ENCODE measurements at regions not wholly inside any gene's neighbourhood (a gene's known extent, or its start where the extent isn't known, plus 50 kb on each side); places are given as distances from the start of the nearest gene placed in this dataset.
"Not testable (repeated sequence)": the region's sequence is repeated elsewhere in the genome, so short reads cannot be mapped to it uniquely, and the experiment has no call there.

DNA sequence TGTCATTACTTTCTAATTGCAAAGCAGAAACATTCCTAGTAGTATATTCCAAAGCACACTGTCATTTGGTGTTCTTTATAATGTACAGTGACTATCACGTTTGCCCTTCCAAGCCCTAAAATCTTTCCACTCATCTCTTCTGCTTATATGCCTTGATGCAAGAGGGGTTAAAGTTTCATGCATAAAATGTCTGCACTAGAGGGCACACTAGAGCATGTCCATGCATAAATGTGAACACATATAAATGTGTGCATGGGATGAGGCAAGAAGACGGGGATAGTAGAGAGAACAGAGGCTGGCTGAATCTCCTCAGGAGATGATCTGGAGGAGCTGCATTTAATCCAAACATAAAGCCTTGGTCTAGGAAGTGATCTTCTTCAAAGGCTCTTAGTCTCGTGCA is 352.8 kb downstream of the BCL2L11 start:
- H3K36me3 Mint-ChIP-seq; H3K9me3 Mint-ChIP-seq; H3K27ac Mint-ChIP-seq; H3K4me1 Mint-ChIP-seq; H3K4me1 ChIP-seq (ENCODE audit: control insufficient read depth in 1 of 2, extremely low read depth in 1 of 2, insufficient read depth in 2 of 2, low read length in 2 of 2); H3K9me3 ChIP-seq; H3K27me3 ChIP-seq (replicated peaks in 1 of 2; ENCODE audit: control insufficient read depth in 2 of 2, extremely low read depth in 1 of 2, insufficient read depth in 2 of 2, low read length in 1 of 2); POLR2A ChIA-PET; CTCF ChIA-PET; H3K36me3 ChIP-seq (ENCODE audit: control insufficient read depth in 2 of 2, extremely low read depth in 1 of 2, insufficient read depth in 1 of 2, low read length in 1 of 2); H3K27ac ChIP-seq (ENCODE audit: low read length); H3K27me3 Mint-ChIP-seq; H3K4me3 Mint-ChIP-seq; DNase-seq; H3K4me3 ChIP-seq (ENCODE audit: control insufficient read depth in 1 of 2, extremely low read depth in 1 of 2, low read length in 1 of 2): not testable (repeated sequence)
- WGBS (ENCODE audit: insufficient coverage) = no CpG with 5 or more reads among the region's 3 CpGs
- peak in 3 of 4 experiments; percentile 33 to 59 (median 50) for ATAC-seq (replicated peaks in 1 of 4)

GRCh38 chr2:111474198-111474705 is 353.5 kb downstream of the BCL2L11 start:
- H3K9me3 Mint-ChIP-seq; H3K9me3 ChIP-seq; DNase-seq; H3K4me3 ChIP-seq (ENCODE audit: control insufficient read depth in 1 of 2, extremely low read depth in 1 of 2, low read length in 1 of 2); H3K27me3 ChIP-seq (replicated peaks in 1 of 2; ENCODE audit: control insufficient read depth in 2 of 2, extremely low read depth in 1 of 2, insufficient read depth in 2 of 2, low read length in 1 of 2); POLR2A ChIA-PET; CTCF ChIA-PET; H3K36me3 ChIP-seq (ENCODE audit: control insufficient read depth in 2 of 2, extremely low read depth in 1 of 2, insufficient read depth in 1 of 2, low read length in 1 of 2); ATAC-seq (replicated peaks in 1 of 4); H3K4me1 Mint-ChIP-seq; H3K36me3 Mint-ChIP-seq; H3K27ac Mint-ChIP-seq; H3K4me3 Mint-ChIP-seq; H3K27ac ChIP-seq (ENCODE audit: low read length); H3K27me3 Mint-ChIP-seq; H3K4me1 ChIP-seq (ENCODE audit: control insufficient read depth in 1 of 2, extremely low read depth in 1 of 2, insufficient read depth in 2 of 2, low read length in 2 of 2): not testable (repeated sequence)
- 90% methylated on average over 2 of the region's 8 CpGs for WGBS (ENCODE audit: insufficient coverage)

- not testable (repeated sequence) for H3K27ac Mint-ChIP-seq
These were observed 357.6 kb downstream of the BCL2L11 start for GRCh38 chr2:111478335-111478734.

DNA sequence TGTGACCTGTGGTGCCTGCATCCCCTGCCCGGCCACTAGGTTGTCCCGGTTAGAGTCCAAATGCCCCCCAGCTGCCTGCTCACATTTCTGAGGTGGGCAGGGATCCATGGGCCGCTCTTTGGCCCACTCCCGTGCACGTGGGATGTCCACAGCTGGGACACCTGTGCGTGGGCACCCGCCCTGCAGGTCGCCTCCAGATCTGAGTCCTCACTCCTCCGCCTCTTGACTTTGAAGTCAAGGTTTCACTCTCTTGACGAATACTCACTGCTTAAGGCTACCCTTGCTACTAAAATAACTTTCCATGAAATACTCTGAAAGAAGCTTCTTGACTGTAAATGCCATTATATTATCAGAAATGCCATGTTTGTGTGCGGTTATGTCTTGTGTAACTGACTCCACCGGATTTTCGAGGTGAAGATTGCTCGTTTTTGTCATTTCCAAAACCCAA is 358.2 kb downstream of the BCL2L11 start:
- DNase-seq (peak in 1 of 35 experiments; percentile 18), ATAC-seq (replicated peaks in 1 of 4) (peak in 3 of 4 experiments; percentile 31 to 53 (median 52))
- H3K36me3 Mint-ChIP-seq; H3K4me3 ChIP-seq (ENCODE audit: control insufficient read depth in 1 of 2, extremely low read depth in 1 of 2, low read length in 1 of 2); H3K4me3 Mint-ChIP-seq; H3K36me3 ChIP-seq (ENCODE audit: control insufficient read depth in 2 of 2, extremely low read depth in 1 of 2, insufficient read depth in 1 of 2, low read length in 1 of 2); H3K4me1 ChIP-seq (ENCODE audit: control insufficient read depth in 1 of 2, extremely low read depth in 1 of 2, insufficient read depth in 2 of 2, low read length in 2 of 2); H3K9me3 Mint-ChIP-seq; H3K9me3 ChIP-seq; H3K27ac ChIP-seq (ENCODE audit: low read length); H3K27me3 Mint-ChIP-seq; H3K27me3 ChIP-seq (replicated peaks in 1 of 2; ENCODE audit: control insufficient read depth in 2 of 2, extremely low read depth in 1 of 2, insufficient read depth in 2 of 2, low read length in 1 of 2); H3K4me1 Mint-ChIP-seq; CTCF ChIA-PET; H3K27ac Mint-ChIP-seq; POLR2A ChIA-PET: not testable (repeated sequence)
- 60% methylated on average over 2 of the region's 14 CpGs for WGBS (ENCODE audit: insufficient coverage)

More at GRCh38 chr2:111478335-111478734, 357.6 kb downstream of the BCL2L11 start:
- H3K9me3 ChIP-seq; H3K9me3 Mint-ChIP-seq; H3K36me3 ChIP-seq (ENCODE audit: control insufficient read depth in 2 of 2, extremely low read depth in 1 of 2, insufficient read depth in 1 of 2, low read length in 1 of 2); H3K4me3 Mint-ChIP-seq; ATAC-seq (replicated peaks in 1 of 4); H3K27ac ChIP-seq (ENCODE audit: low read length); H3K27me3 ChIP-seq (replicated peaks in 1 of 2; ENCODE audit: control insufficient read depth in 2 of 2, extremely low read depth in 1 of 2, insufficient read depth in 2 of 2, low read length in 1 of 2); H3K4me3 ChIP-seq (ENCODE audit: control insufficient read depth in 1 of 2, extremely low read depth in 1 of 2, low read length in 1 of 2); POLR2A ChIA-PET; H3K4me1 ChIP-seq (ENCODE audit: control insufficient read depth in 1 of 2, extremely low read depth in 1 of 2, insufficient read depth in 2 of 2, low read length in 2 of 2); H3K27me3 Mint-ChIP-seq; CTCF ChIA-PET; DNase-seq; H3K36me3 Mint-ChIP-seq: not testable (repeated sequence)
- H3K4me1 Mint-ChIP-seq = peaks cover 0 to 11% (median 2%) of the 10 kb centered on the region in 3 donors
- no CpG with 5 or more reads among the region's 3 CpGs for WGBS (ENCODE audit: insufficient coverage)

DNA sequence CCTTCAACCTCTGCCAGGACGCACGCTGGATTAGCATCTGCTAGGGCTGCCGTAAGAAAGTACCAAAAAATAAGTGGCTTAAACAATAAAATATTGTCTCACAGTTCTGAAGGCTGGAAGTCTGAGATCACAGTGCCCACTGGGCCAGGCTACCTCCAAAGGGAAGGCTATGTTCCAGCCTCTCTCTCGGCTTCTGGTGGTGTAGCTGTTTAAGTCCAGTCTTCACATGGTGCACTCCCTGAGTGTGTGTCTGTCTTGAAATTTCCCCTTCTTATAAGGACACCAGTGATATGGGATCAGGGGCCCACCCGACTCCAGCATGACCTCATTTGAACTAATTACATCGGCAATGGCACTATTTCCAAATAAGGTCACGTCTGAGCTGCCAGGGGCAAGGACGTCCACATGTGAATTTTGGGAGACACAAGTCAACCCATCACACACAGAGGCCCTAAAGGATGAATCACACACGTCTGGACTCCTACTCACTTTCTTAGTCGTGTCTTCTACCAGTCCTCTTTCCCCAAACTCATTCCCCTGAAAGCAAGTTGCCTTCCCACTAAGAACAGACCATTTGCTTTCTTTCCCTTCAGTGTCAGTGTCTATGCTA is 359.4 kb downstream of the BCL2L11 start:
- H3K9me3 Mint-ChIP-seq; H3K27me3 ChIP-seq (replicated peaks in 1 of 2; ENCODE audit: control insufficient read depth in 2 of 2, extremely low read depth in 1 of 2, insufficient read depth in 2 of 2, low read length in 1 of 2); H3K4me3 ChIP-seq (ENCODE audit: control insufficient read depth in 1 of 2, extremely low read depth in 1 of 2, low read length in 1 of 2); CTCF ChIA-PET; H3K4me1 ChIP-seq (ENCODE audit: control insufficient read depth in 1 of 2, extremely low read depth in 1 of 2, insufficient read depth in 2 of 2, low read length in 2 of 2); H3K4me1 Mint-ChIP-seq; H3K27ac ChIP-seq (ENCODE audit: low read length); H3K27ac Mint-ChIP-seq; H3K36me3 ChIP-seq (ENCODE audit: control insufficient read depth in 2 of 2, extremely low read depth in 1 of 2, insufficient read depth in 1 of 2, low read length in 1 of 2); H3K27me3 Mint-ChIP-seq; POLR2A ChIA-PET; H3K4me3 Mint-ChIP-seq; H3K36me3 Mint-ChIP-seq; ATAC-seq (replicated peaks in 1 of 4); H3K9me3 ChIP-seq: not testable (repeated sequence)
- WGBS (ENCODE audit: insufficient coverage) = no CpG with 5 or more reads among the region's 10 CpGs
- DNase-seq = peak in 1 of 35 experiments; percentile 14

GRCh38 chr2:111480633-111481032 is 359.9 kb downstream of the BCL2L11 start:
- H3K36me3 ChIP-seq (ENCODE audit: control insufficient read depth in 2 of 2, extremely low read depth in 1 of 2, insufficient read depth in 1 of 2, low read length in 1 of 2); H3K4me3 Mint-ChIP-seq; H3K4me1 ChIP-seq (ENCODE audit: control insufficient read depth in 1 of 2, extremely low read depth in 1 of 2, insufficient read depth in 2 of 2, low read length in 2 of 2); H3K4me1 Mint-ChIP-seq; H3K27ac ChIP-seq (ENCODE audit: low read length); H3K27ac Mint-ChIP-seq; H3K27me3 Mint-ChIP-seq; DNase-seq; CTCF ChIA-PET; POLR2A ChIA-PET; H3K4me3 ChIP-seq (ENCODE audit: control insufficient read depth in 1 of 2, extremely low read depth in 1 of 2, low read length in 1 of 2); H3K9me3 Mint-ChIP-seq; H3K36me3 Mint-ChIP-seq; ATAC-seq (replicated peaks in 1 of 4); H3K9me3 ChIP-seq; H3K27me3 ChIP-seq (replicated peaks in 1 of 2; ENCODE audit: control insufficient read depth in 2 of 2, extremely low read depth in 1 of 2, insufficient read depth in 2 of 2, low read length in 1 of 2): not testable (repeated sequence)
- WGBS (ENCODE audit: insufficient coverage) = no CpG with 5 or more reads among the region's 8 CpGs

DNA sequence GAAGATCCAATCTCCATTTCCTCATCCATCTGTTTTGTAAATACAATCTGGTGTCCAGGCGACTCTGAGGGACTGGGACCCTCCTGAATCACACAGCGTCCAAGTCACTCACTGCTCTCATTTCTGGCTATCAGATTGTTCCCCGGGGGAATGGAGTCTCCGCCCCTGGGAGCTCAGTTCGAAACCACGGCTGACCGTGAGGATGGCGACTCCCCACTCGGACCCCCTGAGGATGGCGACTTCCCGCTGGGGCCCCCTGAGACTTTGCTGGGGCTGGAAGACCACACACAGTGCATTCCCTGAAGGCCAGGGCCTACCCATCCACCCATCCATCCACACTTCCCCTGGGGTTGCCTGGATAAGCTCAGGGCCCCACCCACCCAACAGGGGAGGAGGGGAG is 360.5 kb downstream of the BCL2L11 start:
- WGBS (ENCODE audit: insufficient coverage) = 92% methylated on average over 6 of the region's 11 CpGs
- CTCF ChIA-PET, H3K4me3 Mint-ChIP-seq: not testable (repeated sequence)

More for the DNA sequence above, 360.5 kb downstream of the BCL2L11 start:
- H3K27me3 Mint-ChIP-seq; DNase-seq; H3K36me3 Mint-ChIP-seq; H3K27ac ChIP-seq (ENCODE audit: low read length); ATAC-seq (replicated peaks in 1 of 4); H3K4me1 ChIP-seq (ENCODE audit: control insufficient read depth in 1 of 2, extremely low read depth in 1 of 2, insufficient read depth in 2 of 2, low read length in 2 of 2); H3K9me3 ChIP-seq; H3K27ac Mint-ChIP-seq; H3K36me3 ChIP-seq (ENCODE audit: control insufficient read depth in 2 of 2, extremely low read depth in 1 of 2, insufficient read depth in 1 of 2, low read length in 1 of 2); H3K4me3 ChIP-seq (ENCODE audit: control insufficient read depth in 1 of 2, extremely low read depth in 1 of 2, low read length in 1 of 2); H3K9me3 Mint-ChIP-seq; H3K27me3 ChIP-seq (replicated peaks in 1 of 2; ENCODE audit: control insufficient read depth in 2 of 2, extremely low read depth in 1 of 2, insufficient read depth in 2 of 2, low read length in 1 of 2); POLR2A ChIA-PET: not testable (repeated sequence)
- peaks cover 0 to 12% (median 4%) of the 10 kb centered on the region in 3 donors for H3K4me1 Mint-ChIP-seq

All from T-cell (primary cell).